ENCODE measurements at regions not wholly inside any gene's neighbourhood (a gene's known extent, or its start where the extent isn't known, plus 50 kb on each side); places are given as distances from the start of the nearest gene placed in this dataset.

- FAIRE-seq, result no peak
- H3K4me1 ChIP-seq, result peaks cover 0 to 4% (median 0%) of the 10 kb centered on the region in 3 donors
- H3K4me3 ChIP-seq, result no peak overlapping the region
- no peak for DNase-seq
- H3K9me3 ChIP-seq, result no peaks in the 10 kb centered on the region
- no peak for ATAC-seq
- no peak for TF ChIP-seq CTCF (IDR thresholded peaks at IDR 0.05)
- no peaks in the 10 kb centered on the region for H3K27me3 ChIP-seq
- intact Hi-C loops (cut with DNase I), result no loop called here
- no peak overlapping the region for H3K27ac ChIP-seq
- no peaks in the 10 kb centered on the region for H3K36me3 ChIP-seq
Measured at GRCh38 chr3:110750201-110750600, 321.4 kb upstream of the NECTIN3 start.

- no peaks in the 10 kb centered on the region for H3K36me3 ChIP-seq
- 95 to 98% methylated on average over 3 of the region's 3 CpGs for WGBS, 2 donors
- no peak overlapping the region for H3K27ac ChIP-seq
- H3K27me3 ChIP-seq, result no peaks in the 10 kb centered on the region
- no peak for TF ChIP-seq CTCF (IDR thresholded peaks at IDR 0.05)
- intact Hi-C loops (cut with DNase I), result no loop called here
- DNase-seq, result no peak
- peaks cover 0 to 4% (median 0%) of the 10 kb centered on the region in 3 donors for H3K4me1 ChIP-seq
- no peak overlapping the region for H3K4me3 ChIP-seq
- FAIRE-seq, result no peak
- ATAC-seq, result no peak
- no peaks in the 10 kb centered on the region for H3K9me3 ChIP-seq
Measured at GRCh38 chr3:110752307-110752706, 319.3 kb upstream of the NECTIN3 start.

- Histone ChIP-seq H3K36me3 (no peaks in the 10 kb centered on the region), H3K27me3 (no peaks in the 10 kb centered on the region), H3K27ac (no peak overlapping the region), H3K9me3 (no peaks in the 10 kb centered on the region), H3K4me3 (no peak overlapping the region), H3K4me1 (peaks cover 0 to 4% (median 0%) of the 10 kb centered on the region in 3 donors)
- WGBS, 2 donors, result 93 to 100% methylated on average over 1 of the region's 1 CpG
- FAIRE-seq (no peak), DNase-seq (no peak), ATAC-seq (no peak)
- intact Hi-C loops (cut with DNase I), result no loop called here
- TF ChIP-seq CTCF (IDR thresholded peaks at IDR 0.05), result no peak
Measured at GRCh38 chr3:110753516-110753915, 318.1 kb upstream of the NECTIN3 start.

- no peak for TF ChIP-seq CTCF (IDR thresholded peaks at IDR 0.05)
- H3K4me3 ChIP-seq, result no peak overlapping the region
- H3K9me3 ChIP-seq, result no peaks in the 10 kb centered on the region
- H3K27me3 ChIP-seq, result no peaks in the 10 kb centered on the region
- FAIRE-seq, result no peak
- H3K4me1 ChIP-seq, result peaks cover 0 to 4% (median 0%) of the 10 kb centered on the region in 3 donors
- intact Hi-C loops (cut with DNase I), result no loop called here
- H3K36me3 ChIP-seq, result no peaks in the 10 kb centered on the region
- peak in 3 of 4 donors; percentile 53 to 86 (median 61) for ATAC-seq
- 43 to 52% methylated on average over 3 of the region's 3 CpGs for WGBS, 2 donors
- no peak for DNase-seq
- H3K27ac ChIP-seq, result no peak overlapping the region
Measured at GRCh38 chr3:110754212-110754916, 317.3 kb upstream of the NECTIN3 start.

GRCh38 chr3:110755345-110755744, 316.3 kb upstream of the NECTIN3 start:
- H3K9me3 ChIP-seq, result no peaks in the 10 kb centered on the region
- no peak overlapping the region for H3K27ac ChIP-seq
- H3K4me3 ChIP-seq, result no peak overlapping the region
- H3K27me3 ChIP-seq, result no peaks in the 10 kb centered on the region
- no peak for TF ChIP-seq CTCF (IDR thresholded peaks at IDR 0.05)
- DNase-seq (no peak), FAIRE-seq (no peak), ATAC-seq (peak in 1 of 4 donors; percentile 35)
- H3K36me3 ChIP-seq, result no peaks in the 10 kb centered on the region
- H3K4me1 ChIP-seq, result peaks cover 0 to 4% (median 0%) of the 10 kb centered on the region in 3 donors
- WGBS, 2 donors, result 68 to 71% methylated on average over 7 of the region's 7 CpGs
- intact Hi-C loops (cut with DNase I), result no loop called here

Data from pancreas (tissue), 10 donors.